Renal cortical epithelial cell (primary cell): ENCODE measurements at regions not wholly inside any gene's neighbourhood (a gene's known extent, or its start where the extent isn't known, plus 50 kb on each side); places are given as distances from the start of the nearest gene placed in this dataset.

ENCODE experiments used
- DNase-seq: peaks from one replicate; pipeline ENCODE4 v3.0.0-alpha.2; 2011; ENCODE audit warnings: low read depth

DNA sequence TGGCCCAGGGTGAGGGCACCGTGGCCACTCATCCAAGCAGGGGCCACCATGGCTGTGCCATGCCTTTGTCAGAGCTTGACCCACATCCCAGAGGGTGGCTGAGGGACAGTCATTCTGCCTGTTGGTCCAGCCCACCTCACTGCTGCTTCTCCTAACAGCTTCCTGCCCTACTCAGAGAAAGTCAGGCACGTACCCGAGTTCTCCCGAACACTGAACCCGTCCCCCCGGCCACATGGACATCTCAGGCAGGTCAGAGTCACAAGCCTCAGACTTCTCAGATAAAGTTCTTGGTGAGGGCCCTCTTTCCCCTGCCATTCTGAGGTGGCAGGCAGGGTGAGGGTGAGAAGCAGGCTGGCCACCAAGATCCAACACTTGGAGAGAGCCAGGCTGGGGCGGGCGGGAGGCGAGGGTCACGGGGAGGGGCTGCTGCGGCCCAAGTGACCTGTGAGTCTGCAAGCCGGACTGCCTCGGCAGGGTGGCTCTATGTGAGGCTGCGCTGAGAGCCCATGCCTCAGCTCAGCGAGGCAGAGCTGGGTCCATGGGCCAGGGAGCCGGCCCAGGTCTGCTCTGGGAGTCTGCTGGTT is 317.8 kb downstream of the TMEM121 start:
- DNase-seq, result no peak

DNA sequence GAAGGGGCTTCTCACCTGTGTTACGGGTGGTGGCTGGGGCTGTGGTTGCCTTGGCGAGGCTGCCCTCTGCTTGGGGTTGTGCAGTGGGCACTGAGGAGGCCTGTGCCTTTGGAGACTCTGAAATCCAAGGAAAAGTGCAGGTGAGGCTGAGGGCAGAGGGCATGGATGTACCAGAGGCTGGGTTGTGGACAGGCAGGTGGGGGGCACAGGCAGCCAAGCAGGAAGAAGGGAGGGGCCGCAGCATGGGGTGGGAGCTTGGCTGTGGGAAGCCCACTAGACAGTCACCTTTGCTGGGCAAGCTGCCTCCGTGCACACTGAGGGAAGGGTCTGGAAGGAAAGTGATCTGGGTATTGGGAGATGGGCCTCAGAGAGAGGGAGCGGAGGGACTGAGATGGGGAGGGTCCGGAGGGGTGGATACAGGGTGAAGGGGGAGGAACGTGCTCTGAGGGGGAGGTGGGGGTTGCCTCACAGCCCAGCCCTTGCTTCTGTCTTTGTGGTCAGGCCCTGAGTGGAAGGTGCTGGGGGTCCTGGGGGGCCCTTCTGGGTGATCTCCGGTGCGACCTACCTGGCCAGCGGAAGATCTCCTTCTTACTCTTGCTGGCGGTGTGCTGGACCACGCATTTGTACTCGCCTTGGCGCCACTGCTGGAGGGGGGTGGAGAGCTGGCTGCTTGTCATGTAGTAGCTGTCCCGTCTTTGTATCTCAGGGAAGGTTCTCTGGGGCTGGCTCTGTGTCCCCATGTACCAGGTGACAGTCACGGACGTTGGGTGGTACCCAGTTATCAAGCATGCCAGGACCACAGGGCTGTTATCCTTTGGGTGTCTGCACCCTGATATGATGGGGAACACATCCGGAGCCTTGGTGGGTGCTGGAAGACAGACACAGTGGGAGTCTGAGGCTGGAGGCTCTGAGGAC is 318.7 kb downstream of the TMEM121 start:
- no peak for DNase-seq

DNA sequence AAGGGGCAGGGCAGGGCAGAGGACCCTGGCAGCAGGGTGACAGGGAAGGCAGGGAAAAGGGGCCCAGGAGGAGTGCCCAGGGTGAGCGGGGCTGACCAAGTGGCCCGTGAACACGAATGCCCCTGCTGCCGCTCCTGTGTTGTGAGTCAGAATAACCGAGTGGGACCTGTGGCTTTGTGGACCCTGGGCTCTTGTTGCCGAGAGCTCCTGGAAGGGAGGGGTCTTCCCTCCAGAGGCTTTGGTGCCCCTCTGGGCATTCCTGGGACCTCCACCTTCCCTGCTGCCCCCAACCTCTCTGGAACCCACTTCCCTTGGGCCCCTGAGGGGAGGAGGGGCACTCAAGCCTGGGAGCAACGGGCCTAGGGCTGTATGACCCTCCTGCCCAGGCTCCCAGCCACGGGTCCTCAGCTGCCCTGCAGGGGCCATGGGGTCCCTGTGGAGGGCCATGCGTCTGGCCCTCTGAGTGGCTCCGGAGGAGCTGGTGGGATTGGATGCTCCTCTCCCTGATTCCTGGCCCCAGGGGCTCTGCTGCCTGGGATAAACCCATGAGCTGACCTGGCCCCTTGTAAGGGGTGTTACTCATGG is 319.4 kb downstream of the TMEM121 start:
- DNase-seq, result no peak

DNA sequence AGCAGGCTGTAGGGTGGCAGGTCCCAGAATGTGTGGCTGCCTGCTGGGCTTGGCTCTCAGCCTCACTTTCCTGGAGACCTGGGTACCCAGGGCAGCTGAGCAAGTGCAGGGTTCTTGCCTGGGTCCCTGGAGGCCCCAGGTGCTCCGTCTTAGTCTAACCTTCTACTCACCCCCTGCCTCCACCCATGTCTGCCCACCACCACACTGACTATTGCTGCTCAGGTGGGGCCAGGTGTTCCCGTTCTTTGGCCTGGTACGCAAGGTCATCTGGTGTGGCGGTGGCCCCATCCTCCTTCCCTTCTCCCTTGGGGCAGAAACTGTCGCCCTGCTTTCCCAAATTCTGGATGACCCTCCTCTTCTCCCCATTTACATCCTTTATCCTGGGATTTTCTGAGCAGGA is 319.9 kb downstream of the TMEM121 start:
- no peak for DNase-seq

DNA sequence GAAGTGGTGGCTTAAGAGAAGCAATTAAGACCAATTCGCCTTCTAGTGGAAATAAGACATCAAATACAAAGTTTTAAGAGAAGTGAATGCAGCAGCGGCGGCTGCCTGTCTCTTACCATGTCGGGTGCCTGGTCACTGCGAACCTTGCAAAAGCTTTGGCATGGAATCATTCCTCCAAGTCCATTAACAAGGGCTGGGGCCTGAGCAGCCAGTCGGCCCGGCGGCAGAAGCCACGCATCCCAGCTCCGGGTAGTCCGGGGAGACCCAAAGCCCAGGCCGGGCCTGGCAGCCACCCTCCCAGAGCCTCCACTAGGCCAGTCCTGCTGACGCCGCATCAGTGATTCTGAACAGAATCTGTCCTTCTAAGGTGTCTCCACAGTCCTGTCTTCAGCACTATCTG is 321.0 kb downstream of the TMEM121 start:
- DNase-seq, result no peak

DNA sequence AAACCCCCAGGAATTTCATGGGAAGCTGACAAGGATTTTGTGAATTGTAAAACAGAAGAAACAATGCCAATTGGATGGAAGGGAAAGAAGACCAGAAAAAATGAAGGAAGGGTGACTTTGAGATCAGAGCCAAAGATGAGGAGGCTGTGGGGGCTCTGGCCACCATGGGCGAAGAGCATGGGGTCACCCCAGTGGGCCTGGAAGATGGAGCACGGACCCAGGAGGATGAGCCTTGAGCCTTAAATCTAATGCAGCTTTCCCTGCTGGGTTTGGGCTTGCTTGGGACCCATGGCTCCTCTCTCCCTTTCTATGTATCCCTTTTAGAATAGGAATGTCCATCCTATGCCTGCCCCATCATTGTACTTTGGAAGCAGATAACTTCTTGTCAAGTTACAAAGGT is 322.2 kb downstream of the TMEM121 start:
- DNase-seq, result no peak

DNA sequence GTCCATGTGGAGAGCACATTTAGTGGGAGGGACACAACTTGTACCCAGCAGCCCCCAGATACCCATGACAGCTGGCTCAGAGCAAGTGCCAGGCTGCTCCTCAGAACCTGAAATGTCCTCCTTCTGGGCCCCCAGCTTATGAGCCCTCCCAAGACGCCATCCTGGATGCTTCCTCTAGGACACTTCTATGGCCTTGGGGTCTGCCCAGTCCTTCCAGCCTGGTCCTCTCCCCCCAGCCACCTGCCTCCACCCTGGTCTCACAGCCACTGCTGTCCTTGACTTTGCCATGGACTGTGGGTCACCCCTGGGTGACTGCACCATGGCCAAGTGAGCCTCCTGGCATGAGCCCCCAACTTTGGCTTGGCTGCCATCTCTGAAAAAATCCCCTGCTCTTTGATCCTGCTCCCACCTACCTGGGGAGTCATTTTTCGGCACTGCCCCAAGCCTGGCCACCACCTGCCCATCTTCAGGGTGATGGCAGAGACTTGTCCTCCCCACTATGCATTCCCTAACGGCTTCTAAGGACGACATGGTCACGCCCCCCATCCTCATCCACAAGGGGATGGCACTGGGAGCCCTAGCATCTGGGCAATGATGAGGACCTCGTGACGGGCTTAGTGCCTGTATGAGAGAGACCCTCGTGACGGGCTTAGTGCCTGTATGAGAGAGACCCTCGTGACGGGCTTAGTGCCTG is 323.7 kb downstream of the TMEM121 start:
- no peak for DNase-seq

DNA sequence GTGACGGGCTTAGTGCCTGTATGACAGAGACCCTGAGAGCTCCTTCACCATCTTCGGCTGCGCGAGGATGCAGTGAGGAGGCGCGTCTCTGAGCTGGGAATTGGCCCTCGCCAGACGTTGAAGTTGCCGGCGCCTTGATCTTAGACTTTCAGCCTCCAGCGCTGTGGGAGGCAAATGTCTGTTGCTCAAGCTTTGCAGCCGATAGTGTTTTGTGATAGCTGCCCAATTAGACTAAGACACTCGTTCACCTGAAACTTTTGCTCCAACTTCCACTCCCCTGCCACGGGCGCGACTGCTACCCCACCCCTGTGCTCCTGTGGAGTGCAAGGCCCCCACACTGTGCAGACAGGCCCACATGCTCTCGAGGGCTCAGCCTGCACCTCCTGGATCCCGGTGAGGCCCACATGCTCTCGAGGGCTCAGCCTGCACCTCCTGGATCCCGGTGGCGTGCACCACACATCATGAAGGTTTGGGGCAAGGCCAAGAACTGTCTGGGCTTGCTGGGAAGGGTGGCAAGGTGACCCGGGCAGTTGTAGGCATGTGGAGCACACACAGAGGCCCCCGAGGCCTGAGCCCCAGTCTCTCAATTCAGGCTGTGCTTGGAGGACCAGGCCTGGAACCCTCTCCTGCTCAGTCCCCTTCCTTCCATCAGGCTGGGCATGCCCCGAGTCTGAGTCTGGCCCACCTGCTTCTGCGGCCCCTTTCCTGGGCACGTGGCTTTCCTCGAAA is 324.6 kb downstream of the TMEM121 start:
- no peak for DNase-seq

DNA sequence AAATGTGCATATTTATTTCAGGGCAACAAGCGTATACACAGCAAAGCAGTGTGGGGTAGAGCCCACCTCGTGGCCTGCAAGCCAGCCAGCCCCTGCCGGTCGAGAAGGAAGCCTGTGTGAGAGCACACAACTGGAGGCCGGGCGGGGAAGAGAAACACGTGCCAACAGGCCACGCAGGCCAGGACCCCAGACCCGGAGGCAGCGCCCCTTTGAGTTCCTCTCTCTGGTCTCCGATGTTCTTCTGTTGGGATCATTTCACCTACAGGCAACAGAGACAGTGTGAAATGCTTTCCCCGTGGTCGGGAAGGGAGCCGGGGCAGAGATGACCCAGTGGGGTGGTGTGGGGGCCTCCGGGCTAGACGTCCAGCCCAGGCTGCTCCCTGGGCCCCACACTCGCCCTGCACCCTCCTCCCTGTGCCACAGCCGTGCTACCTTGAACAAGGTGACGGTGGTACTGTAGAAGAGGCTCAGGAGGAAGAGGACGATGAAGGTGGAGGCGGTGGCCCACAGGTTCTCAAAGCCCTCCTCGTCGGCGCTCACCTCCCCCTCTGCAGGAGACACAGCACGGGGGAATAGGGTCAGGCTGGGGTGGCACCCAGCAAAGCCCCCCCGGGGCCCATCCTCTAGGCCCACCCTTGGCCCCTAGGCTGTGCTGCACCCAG is 325.5 kb downstream of the TMEM121 start:
- no peak for DNase-seq

DNA sequence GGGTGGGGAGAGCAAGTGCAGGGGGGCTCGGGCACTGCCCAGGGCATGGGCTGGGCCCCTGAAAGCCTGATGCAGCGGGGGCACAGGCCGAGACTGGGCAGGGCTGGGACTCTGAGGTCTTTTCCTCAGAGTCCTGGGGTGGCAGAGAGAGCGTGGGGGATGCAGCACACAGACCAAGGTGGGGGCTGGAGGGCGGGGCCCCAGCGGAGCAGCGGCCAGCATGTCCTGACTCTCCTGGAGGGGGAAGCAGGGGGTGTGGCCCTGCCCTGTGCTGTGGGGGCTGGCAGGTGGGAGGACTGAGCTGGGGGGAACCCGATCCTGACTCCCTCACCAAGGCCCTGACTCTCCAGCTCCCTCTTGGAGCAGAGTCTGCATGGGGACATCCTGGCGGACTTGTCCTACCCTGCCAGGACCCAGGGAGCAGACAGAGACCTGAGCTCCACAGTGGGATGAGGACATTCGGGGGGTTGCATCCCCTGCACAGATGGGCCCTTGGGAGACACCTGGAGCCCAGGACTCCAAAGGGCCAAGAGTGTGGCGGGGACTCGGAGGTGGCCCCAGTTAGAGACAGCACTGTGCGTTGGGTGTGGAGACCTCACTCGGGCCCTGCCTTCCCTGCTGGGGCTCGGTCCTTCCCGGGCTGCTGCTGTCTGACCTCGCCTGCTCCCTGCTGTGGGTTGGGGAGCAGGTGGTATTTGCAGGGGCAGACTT is 326.1 kb downstream of the TMEM121 start:
- no peak for DNase-seq

DNA sequence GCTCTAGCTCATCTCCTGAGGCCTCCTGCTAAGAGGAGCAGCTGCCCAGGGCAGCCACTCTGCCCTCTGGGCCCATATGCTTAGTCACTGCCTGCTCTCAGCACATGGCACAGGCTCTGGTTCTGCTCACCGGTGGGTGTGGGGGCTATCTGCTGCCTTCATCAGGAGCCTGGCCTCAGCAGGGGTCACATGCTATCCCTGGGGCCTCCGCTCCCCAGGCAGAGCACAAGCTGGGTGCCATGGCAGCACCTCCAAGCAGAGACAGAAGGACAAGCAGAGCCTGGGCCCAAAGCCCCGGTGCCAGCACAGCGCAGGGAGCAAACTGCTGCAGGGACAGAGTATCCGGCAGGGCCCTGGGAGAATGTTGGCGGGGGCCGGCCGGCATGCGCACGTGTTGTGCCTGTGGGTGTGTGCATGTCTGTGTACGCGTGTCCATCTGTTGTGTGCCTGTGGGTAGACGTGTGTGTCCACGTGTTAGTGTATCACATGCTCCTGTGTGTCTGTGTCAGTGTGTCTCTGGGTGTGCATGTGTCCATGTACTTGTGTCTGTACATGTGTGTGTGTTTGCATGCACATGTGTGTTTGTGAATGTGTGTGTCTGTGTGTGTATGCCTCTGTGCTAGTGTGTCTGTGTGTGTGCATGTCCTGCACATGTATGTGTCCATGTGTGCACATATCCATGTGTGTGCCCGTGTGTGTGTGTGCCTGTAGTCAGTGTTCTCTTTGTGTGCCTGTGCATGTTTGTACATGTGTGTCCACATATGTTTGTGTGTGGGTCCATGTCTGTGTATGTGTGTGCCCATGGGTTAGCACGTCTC is 326.9 kb downstream of the TMEM121 start:
- no peak for DNase-seq

DNA sequence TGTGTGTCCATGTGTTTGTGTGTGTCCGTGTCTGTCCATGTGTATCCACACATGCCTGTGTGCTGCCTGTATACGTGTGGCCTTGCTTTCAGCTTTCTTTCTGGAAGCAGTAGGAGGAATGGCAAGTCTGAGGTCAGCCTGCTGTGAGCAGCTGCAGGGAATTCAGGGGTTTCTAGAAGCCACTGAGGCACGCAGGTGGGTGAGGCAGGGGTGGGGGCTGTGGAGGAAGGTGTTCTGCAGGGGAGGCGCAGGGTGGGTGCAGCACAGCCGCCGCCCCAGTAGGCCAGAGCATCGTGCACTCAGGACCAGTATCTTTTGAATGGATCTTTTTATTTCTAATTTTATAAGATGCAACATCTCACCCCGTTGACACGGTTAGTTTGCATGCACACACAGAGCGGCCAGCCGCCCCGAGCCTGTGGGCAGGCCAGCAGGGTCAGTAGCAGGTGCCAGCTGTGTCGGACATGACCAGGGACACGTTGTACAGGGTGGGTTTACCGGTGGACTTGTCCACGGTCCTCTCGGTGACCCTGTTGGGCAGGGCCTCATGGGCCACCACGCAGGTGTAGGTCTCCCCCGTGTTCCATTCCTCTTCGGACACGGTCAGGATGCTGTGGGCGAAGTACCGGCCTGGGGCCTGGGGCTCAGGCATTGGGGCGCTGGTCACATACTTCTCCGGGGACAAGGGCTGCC is 327.7 kb downstream of the TMEM121 start:
- DNase-seq, result no peak

DNA sequence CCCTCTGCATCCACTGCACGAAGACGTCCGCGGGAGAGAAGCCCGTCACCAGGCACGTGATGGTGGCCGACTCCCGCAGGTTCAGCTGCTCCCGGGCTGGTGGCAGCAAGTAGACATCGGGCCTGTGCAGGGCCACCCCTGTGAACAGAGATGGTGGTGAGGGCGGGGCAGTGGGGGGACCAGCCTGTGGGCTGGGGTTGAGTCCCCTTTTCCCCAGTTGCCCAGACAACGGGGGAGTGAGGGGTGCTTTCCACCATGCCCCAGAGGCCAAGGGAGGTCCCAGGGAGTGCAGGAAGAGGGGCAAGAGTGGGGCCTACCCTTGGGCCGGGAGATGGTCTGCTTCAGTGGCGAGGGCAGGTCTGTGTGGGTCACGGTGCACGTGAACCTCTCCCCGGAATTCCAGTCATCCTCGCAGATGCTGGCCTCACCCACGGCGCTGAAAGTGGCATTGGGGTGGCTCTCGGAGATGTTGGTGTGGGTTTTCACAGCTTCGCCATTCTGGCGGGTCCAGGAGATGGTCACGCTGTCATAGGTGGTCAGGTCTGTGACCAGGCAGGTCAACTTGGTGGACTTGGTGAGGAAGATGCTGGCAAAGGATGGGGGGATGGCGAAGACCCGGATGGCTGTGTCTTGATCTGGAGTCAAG is 328.3 kb downstream of the TMEM121 start:
- DNase-seq, result no peak

DNA sequence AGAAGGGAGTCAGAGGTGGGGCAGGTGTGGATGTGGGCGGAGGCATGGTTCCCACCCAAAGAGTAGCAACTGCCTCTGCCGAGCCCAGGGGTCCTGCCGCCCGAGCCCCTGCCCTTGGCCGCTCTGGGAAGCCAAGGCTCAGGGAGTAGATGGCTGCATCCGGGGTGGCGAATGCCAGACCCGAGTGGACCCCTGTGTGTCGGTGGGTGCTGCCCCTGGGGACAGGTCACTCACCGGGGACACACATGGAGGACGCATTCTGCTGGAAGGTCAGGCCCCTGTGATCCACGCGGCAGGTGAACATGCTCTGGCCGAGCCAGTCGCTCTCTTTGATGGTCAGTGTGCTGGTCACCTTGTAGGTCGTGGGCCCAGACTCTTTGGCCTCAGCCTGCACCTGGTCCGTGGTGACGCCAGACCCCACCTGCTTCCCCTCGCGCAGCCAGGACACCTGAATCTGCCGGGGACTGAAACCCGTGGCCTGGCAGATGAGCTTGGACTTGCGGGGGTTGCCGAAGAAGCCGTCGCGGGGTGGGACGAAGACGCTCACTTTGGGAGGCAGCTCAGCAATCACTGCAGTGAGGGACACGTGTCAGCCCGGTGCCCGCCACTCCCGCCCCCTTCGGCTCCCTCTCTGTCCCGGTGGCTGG is 329.0 kb downstream of the TMEM121 start:
- DNase-seq, result no peak

DNA sequence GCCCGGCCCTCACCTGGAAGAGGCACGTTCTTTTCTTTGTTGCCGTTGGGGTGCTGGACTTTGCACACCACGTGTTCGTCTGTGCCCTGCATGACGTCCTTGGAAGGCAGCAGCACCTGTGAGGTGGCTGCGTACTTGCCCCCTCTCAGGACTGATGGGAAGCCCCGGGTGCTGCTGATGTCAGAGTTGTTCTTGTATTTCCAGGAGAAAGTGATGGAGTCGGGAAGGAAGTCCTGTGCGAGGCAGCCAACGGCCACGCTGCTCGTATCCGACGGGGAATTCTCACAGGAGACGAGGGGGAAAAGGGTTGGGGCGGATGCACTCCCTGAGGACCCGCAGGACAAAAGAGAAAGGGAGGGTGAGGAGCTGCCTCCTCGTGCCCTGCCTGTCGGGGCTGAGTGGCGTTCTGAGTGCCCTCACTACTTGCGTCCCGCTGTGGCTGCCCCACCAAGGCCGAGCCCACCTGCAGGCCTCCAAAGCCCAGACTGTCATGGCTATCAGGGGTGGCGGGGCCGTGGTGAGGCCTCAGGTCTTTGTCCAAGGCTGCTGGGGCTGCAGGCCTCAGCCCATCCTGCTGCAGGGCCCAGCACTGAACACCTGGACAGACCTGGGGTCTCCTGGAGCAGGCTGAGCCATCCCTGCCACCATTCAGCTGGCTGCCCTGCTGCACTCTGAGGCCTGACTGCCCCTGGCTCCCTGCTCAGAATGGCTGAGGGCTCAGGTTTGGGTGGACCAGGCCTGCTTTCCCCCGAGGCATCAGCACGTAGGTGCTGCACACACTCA is 329.7 kb downstream of the TMEM121 start:
- DNase-seq, result no peak

DNA sequence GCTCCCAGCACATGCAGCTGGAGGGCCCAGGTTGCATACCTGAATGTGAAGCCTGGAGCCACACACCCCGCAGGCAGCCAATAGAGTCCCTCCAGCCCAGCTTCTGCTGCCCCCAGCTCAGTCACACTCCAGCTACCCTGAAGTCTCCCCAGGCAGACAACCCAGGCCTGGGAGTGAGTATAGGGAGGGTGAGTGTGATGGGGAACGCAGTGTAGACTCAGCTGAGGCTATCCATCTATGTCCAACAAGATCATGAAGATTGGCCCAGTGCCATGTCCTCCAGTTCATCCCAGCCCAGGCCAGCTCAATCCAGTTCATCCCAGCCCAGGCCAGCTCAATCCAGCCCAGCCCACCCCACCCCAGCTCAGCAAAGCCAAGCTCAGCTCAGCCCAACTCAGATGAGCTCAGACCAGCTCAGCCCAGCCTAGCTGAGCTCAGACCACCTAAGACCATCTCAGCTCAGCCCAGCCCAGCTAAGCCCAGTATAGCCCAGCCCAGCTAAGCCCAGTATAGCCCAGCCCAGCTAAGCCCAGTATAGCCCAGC is 330.4 kb downstream of the TMEM121 start:
- DNase-seq, result no peak

DNA sequence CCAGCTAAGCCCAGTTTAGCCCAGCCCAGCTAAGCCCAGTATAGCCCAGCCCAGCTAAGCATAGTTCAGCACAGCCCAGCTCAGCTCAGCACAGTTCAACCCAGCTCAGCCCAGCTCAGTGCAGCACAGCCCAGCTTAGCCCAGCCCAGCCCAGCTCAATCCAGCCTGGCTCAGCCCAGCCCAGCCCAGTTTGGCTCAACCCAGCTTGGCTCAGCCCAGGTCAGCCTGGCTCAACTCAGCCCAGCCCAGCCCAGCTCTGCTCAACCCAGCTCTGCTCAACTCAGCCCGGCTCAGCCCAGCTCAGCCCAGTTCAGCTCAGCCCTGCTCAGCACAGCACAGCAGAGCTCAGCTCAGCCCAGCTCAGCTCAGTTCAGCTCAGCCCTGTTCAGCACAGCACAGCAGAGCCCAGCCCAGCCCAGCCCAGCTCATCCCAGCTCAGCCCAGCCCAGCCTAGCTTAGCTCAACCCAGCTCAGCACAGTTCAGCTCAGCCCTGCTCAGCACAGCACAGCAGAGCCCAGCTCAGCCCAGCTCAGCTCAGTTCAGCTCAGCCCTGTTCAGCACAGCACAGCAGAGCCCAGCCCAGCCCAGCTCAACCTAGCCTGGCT is 330.9 kb downstream of the TMEM121 start:
- DNase-seq, result no peak
